HG03571 (cell line): ENCODE measurements at regions not wholly inside any gene's neighbourhood (a gene's known extent, or its start where the extent isn't known, plus 50 kb on each side); places are given as distances from the start of the nearest gene placed in this dataset.
"Not testable (repeated sequence)": the region's sequence is repeated elsewhere in the genome, so short reads cannot be mapped to it uniquely, and the experiment has no call there.

ENCODE experiments used
- ATAC-seq: cut with Tn5 transposase; IDR thresholded peaks from one replicate; pipeline ENCODE4 v1.9.1; 2021; ENCODE audit not compliant: unreplicated experiment

GRCh38 chrX:54615109-54615508 lies 85.1 kb downstream of the GNL3L start:
- no peak for ATAC-seq

- ATAC-seq, result no peak
Observed at GRCh38 chrX:54633641-54634040, 103.6 kb downstream of the GNL3L start.

- ATAC-seq, result no peak
Observed at GRCh38 chrX:54639018-54639345, 109.0 kb downstream of the GNL3L start.

- ATAC-seq, result peak; percentile 95
Observed at GRCh38 chrX:54639346-54640102, 109.5 kb downstream of the GNL3L start.

- ATAC-seq, result no peak
Observed at GRCh38 chrX:54640103-54640690, 110.2 kb downstream of the GNL3L start.

GRCh38 chrX:54640736-54641135 lies 110.7 kb downstream of the GNL3L start:
- ATAC-seq, result no peak

GRCh38 chrX:54641530-54641929 lies 111.5 kb downstream of the GNL3L start:
- ATAC-seq, result no peak

- not testable (repeated sequence) for ATAC-seq
Observed at GRCh38 chrX:54647607-54648006, 117.6 kb downstream of the GNL3L start.

- no peak for ATAC-seq
Observed at GRCh38 chrX:54659547-54659946, 129.5 kb downstream of the GNL3L start.

GRCh38 chrX:54675762-54676161 lies 122.3 kb downstream of the ITIH6 start:
- ATAC-seq, result no peak

- ATAC-seq, result no peak
Observed at GRCh38 chrX:54695231-54695630, 102.8 kb downstream of the ITIH6 start.

GRCh38 chrX:54695816-54696487 lies 102.1 kb downstream of the ITIH6 start:
- ATAC-seq, result peak; percentile 96
